Jurkat, Clone E6-1 (cell line): ENCODE measurements at regions not wholly inside any gene's neighbourhood (a gene's known extent, or its start where the extent isn't known, plus 50 kb on each side); places are given as distances from the start of the nearest gene placed in this dataset.

ENCODE experiments used
- DNase-seq: peaks from one replicate; pipeline ENCODE4 v3.0.0-alpha.2; 2011; ENCODE audit warnings: low read depth, low spot score
- H3K4me3 ChIP-seq: 2 replicates; pipeline ENCODE4 v1.5.1; 2011; ENCODE audit warnings: mild to moderate bottlenecking, low read length, control low read depth, moderate library complexity

GRCh38 chr5:3412146-3412545 lies 183.5 kb upstream of the IRX1 start:
- no peak for DNase-seq
- no peak overlapping the region for H3K4me3 ChIP-seq

GRCh38 chr5:3411363-3411762 lies 184.3 kb upstream of the IRX1 start:
- DNase-seq: no peak
- H3K4me3 ChIP-seq: no peak overlapping the region

- H3K4me3 ChIP-seq: no peak overlapping the region
- no peak for DNase-seq
These were observed 194.0 kb upstream of the IRX1 start for GRCh38 chr5:3401635-3402034.

- no peak for DNase-seq
These were observed 195.0 kb upstream of the IRX1 start for GRCh38 chr5:3400659-3401058.

GRCh38 chr5:3394891-3395599 lies 200.6 kb upstream of the IRX1 start:
- H3K4me3 ChIP-seq: no peak overlapping the region
- no peak for DNase-seq

More at GRCh38 chr5:3400659-3401058, 195.0 kb upstream of the IRX1 start:
- H3K4me3 ChIP-seq: no peak overlapping the region

- no peak overlapping the region for H3K4me3 ChIP-seq
- DNase-seq: no peak
These were observed 201.6 kb upstream of the IRX1 start for GRCh38 chr5:3393920-3394597.

- no peak for DNase-seq
- no peak overlapping the region for H3K4me3 ChIP-seq
These were observed 202.3 kb upstream of the IRX1 start for GRCh38 chr5:3393122-3393919.

GRCh38 chr5:3392306-3392939 lies 203.2 kb upstream of the IRX1 start:
- DNase-seq: peak; percentile 15
- no peak overlapping the region for H3K4me3 ChIP-seq

GRCh38 chr5:3391210-3391609 lies 204.4 kb upstream of the IRX1 start:
- H3K4me3 ChIP-seq: no peak overlapping the region
- DNase-seq: no peak

GRCh38 chr5:3389471-3390026 lies 206.1 kb upstream of the IRX1 start:
- H3K4me3 ChIP-seq: no peak overlapping the region
- DNase-seq: no peak

- no peak for DNase-seq
- H3K4me3 ChIP-seq: no peak overlapping the region
These were observed 209.0 kb upstream of the IRX1 start for GRCh38 chr5:3386637-3387036.

- H3K4me3 ChIP-seq: no peak overlapping the region
- DNase-seq: no peak
These were observed 209.6 kb upstream of the IRX1 start for GRCh38 chr5:3385991-3386519.

- DNase-seq: no peak
- H3K4me3 ChIP-seq: no peak overlapping the region
These were observed 211.1 kb upstream of the IRX1 start for GRCh38 chr5:3384531-3384930.

- DNase-seq: no peak
- H3K4me3 ChIP-seq: no peak overlapping the region
These were observed 212.8 kb upstream of the IRX1 start for GRCh38 chr5:3382782-3383181.

- DNase-seq: no peak
- no peak overlapping the region for H3K4me3 ChIP-seq
These were observed 213.5 kb upstream of the IRX1 start for GRCh38 chr5:3382151-3382550.

GRCh38 chr5:3381206-3381825 lies 214.3 kb upstream of the IRX1 start:
- no peak for DNase-seq
- no peak overlapping the region for H3K4me3 ChIP-seq

- DNase-seq: no peak
- no peak overlapping the region for H3K4me3 ChIP-seq
These were observed 214.9 kb upstream of the IRX1 start for GRCh38 chr5:3380689-3381088.

- DNase-seq: no peak
These were observed 217.8 kb upstream of the IRX1 start for GRCh38 chr5:3377831-3378230.

GRCh38 chr5:3377176-3377575 lies 218.5 kb upstream of the IRX1 start:
- H3K4me3 ChIP-seq: no peak overlapping the region
- DNase-seq: no peak

More at GRCh38 chr5:3377831-3378230, 217.8 kb upstream of the IRX1 start:
- H3K4me3 ChIP-seq: no peak overlapping the region
